Activated CD4-positive, CD25-positive, alpha-beta regulatory T cell treated with anti-CD3 and anti-CD28 coated beads, Interleukin-2, amount 50 U/mL, for 16 hours (primary cell): ENCODE measurements at regions not wholly inside any gene's neighbourhood (a gene's known extent, or its start where the extent isn't known, plus 50 kb on each side); places are given as distances from the start of the nearest gene placed in this dataset.

Experiments
- DNase-seq: peaks from one replicate; pipeline ENCODE4 v3.0.0-alpha.2; 2020; ENCODE audit warnings: low read depth, low spot score

GRCh38 chr21:16829532-16829931, 683.3 kb upstream of the CXADR start:
- DNase-seq, result no peak

- no peak for DNase-seq
Measured at GRCh38 chr21:16832791-16833190, 680.1 kb upstream of the CXADR start.

DNA sequence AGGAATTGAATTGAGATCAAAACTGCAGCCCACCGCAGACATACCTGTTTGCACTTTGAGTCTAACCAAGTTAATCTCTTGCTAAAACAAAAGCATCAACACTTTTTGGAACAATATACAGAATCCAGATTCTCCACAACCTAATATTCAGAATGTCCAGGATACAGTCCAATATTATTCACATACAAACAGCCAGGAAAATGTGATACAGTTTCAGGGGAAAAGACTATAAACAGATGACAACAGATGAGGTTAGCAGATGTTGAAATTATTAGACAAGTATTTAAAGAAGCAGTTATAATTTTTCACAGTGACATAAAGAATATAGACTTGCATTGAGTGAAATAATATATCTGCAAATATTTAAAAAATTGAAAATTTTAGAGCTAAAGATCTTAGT, 678.1 kb upstream of the CXADR start:
- DNase-seq, result no peak

DNA sequence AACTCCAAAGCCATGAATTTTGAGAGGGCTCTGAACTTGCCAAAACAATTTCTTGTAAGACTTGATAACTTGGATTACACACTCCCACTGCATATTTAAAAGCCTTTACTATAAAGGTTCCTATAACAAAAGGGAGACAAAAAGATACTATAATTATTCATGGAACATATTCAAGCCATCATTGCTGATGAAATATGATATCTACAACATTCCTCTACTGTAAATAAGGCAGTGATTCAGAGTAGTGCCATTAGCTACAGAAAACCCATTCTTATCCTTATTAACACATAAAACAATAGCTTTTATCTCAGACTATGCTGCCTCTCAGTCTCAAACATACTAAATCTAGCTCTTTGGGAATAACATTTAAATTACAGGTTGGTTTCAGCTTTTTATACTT, 675.5 kb upstream of the CXADR start:
- no peak for DNase-seq

DNA sequence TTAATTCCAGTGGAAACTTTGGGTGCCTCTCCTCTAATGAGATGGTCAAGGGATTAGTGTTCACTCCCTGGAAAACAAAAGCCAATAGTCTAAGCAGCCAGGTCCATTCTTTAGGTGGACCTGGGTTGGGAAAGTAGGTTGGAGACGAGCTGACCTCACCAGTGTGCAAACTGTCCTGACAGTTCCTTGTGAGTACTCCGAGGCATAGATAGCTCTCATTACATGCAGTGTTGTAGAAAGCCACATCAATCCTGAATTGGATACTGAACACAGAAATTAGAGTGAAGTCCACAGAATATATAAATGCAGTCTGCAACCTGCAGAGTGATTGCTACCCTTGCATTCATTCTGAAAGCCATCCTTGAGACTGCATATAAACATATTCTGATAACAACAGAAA, 675.1 kb upstream of the CXADR start:
- DNase-seq, result no peak

DNA sequence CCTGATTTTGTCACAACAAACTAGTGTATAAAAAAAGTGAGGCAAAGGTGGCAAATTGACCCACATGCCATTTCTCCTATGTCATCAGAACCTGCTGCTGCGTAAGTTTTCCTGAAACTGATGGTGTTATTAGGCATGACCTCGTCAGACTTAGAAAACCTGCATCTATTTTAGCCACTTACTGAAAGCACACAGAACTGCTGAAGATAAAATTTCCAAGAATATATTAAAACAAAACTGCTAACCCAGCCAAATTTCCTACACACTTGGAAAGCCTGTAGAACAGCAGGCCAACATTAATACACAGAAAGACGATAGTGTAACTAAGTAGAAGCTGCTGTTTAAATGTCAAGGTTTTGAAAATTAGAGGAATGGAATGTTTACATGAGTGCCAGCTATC, 674.5 kb upstream of the CXADR start:
- DNase-seq, result no peak

DNA sequence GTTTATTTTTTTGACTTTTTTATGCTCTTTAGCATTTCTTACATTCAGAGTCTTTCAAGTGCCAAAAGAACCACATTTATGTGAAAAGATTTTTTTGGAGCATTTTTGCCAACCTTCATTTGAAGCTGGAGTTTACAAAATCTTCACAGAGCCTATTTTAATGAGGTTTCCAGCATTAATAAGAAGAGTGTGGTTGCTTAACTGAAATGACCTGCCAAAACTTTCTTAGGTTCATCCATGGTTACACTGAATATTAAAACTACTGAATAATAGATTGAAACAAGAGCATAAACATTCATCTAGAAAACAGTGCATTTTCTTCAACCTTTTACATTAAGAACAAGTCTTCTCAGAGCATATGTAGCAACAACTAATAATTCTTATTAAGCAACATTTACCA, 672.3 kb upstream of the CXADR start:
- DNase-seq, result no peak

- no peak for DNase-seq
Measured at GRCh38 chr21:16841975-16842695, 670.7 kb upstream of the CXADR start.

DNA sequence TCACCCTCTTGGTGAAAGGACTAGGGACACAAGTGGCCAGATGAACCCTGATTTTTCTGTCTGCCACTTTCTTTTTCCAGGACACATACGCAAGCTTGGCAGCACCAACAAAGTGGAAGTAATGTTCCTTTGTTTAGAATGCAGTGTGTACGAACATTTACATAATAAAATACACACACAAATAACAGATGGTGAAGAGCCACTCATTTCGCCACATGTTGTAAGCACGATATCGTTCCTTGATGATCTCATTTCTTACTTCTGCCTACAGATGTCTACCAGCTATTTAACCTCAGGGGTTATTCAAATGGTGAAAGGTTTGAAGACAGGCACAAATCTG, 670.2 kb upstream of the CXADR start:
- DNase-seq, result no peak

GRCh38 chr21:16847211-16847610, 665.6 kb upstream of the CXADR start:
- DNase-seq, result no peak

DNA sequence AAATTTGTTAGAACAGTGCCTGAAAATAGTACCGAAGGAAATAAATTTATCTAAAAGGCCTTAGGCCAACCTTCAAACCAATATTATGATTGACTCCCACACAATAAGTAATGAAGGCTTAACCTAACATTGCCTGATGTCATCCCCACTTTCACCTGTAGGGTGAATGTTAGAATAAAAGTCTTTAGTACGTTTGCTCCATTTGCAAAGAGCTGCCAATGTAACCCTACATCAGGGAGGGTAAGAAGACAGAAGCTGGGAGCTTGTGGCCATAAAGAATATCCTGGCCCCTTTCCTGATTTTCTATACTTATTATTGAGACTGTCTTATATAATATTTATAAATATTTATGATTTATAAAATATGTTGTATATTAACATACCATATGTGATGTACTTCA, 661.8 kb upstream of the CXADR start:
- no peak for DNase-seq

- no peak for DNase-seq
Measured at GRCh38 chr21:16855164-16855667, 657.6 kb upstream of the CXADR start.

GRCh38 chr21:16863362-16863905, 649.4 kb upstream of the CXADR start:
- no peak for DNase-seq

DNA sequence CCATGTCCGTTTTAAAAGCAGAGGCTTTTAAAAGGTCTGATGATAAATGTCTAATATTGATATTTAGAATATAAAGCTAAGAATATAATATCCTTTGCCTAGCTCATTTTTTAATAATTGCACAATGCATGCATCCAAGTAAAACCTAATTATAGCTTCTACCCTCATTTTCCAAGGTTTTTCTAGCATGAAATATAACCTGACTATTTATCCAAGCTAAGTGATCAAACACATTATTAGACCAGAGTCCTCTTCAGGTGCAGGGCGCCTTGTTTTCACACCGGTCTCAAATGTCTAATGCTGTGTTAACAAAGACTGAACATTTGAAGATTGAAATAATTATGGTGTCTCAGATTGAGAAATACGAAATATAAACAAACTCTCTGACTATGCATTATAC, 648.9 kb upstream of the CXADR start:
- DNase-seq, result no peak

DNA sequence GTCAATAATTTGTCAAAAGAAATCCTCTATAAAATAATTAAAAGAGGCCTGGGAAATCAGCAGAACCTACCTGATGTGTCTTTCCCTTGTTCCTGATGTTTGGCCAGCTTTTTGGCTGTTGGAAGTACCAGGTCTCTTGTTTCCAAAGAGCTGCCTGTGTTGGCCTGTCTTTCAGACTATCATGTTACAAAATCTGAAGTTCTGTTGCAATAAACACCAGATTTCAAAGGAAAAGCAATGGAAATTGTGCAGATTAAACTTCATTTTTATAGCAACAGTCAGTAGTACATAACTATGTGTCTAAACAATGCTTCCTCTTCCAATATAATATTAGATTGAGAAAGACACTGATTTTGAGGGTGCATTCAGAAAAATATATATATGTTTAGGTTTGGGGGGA, 647.2 kb upstream of the CXADR start:
- no peak for DNase-seq

- no peak for DNase-seq
Measured at GRCh38 chr21:16866851-16867250, 646.0 kb upstream of the CXADR start.

DNA sequence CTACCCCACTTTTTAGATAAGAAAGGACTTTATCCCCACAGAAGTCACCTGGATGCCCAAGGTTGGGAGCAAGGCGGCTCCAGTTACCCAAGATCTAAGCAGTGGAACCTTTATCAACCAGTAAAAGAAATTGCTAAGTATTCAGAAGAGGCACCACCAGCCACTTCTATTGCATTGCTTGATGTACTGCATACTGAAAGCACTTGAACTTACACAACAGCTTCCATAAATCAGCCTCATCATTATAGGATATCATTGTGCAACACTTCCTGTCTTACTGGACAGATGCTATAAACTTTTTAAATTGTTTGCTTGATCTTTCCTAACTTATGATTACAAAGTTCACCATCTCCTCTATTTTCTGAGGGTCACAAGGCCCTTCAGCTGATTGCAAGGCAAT, 642.7 kb upstream of the CXADR start:
- DNase-seq, result no peak

GRCh38 chr21:16872616-16873015, 640.2 kb upstream of the CXADR start:
- no peak for DNase-seq

- no peak for DNase-seq
Measured at GRCh38 chr21:16873176-16873575, 639.7 kb upstream of the CXADR start.

GRCh38 chr21:16873596-16873995, 639.2 kb upstream of the CXADR start:
- DNase-seq, result no peak

DNA sequence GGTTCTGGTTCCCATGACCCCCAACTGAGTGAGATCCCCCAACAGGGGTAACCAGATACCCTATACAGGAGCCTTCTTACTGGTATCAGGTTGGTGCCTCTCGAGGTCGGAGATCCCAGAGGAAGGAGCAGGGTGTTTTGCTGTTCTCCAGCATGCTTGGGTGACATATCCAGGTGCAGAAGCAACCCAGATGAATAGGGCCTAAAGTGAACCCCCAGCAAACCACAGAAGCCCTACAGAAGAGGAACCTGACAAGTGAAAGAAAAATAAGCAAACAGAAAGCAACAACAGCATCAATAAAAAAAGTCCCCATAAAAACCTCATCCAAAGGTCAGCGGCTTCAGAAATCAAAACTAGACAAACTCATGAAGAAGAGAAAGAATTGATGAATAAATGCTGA, 633.4 kb upstream of the CXADR start:
- DNase-seq, result no peak

DNA sequence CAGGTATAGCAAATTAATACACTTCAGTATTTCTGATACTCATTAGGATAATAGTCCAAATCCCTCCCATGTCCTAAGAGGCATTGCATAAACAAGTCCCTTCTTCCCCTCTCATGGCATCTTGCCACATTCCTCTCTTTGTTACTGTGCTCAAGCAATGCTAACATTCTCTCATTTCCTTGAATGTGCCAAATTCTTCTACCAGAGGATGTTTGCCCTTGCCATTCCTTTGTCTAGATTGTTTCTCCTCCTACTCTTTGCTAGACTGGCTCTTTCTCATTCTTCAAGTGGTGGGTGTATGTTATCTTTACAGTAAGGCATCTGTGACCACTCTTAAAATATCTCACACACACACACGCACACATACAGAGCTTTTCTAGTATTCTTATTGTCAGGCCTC, 621.0 kb upstream of the CXADR start:
- DNase-seq, result no peak

GRCh38 chr21:16900685-16901084, 612.2 kb upstream of the CXADR start:
- no peak for DNase-seq

DNA sequence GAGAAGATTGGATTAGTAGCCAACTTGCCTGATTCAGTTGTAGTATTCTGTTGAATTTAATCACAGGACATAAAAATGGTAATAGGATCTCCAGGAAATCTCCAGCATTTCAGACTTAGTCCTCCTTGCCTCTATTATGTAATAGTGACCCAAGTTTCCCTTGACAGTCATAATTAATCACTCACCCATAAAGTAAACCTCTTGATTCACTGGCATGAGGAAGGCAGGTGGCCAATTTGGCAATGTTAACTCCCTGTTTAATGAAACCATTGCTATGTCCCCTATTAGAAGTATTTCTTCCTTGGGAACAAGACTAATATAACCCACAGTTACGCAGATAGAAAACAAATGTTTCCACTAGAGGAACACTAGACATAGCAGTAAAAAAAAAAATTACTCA, 604.8 kb upstream of the CXADR start:
- DNase-seq, result no peak
